HCT116 (cell line): ENCODE measurements at regions not wholly inside any gene's neighbourhood (a gene's known extent, or its start where the extent isn't known, plus 50 kb on each side); places are given as distances from the start of the nearest gene placed in this dataset.

Experiments used
- POLR2A ChIP-seq: IDR thresholded peaks from 2 replicates; pipeline ENCODE4 v1.7.0; 2011; ENCODE audit warnings: borderline replicate concordance; ENCODE audit not compliant: insufficient read depth, insufficient read length; ENCODE audit errors: extremely low read depth
- TF ChIP-seq, protein P1 (sequence below), 3 experiments: fragments of 200-600 bp in 1 of 3; sonication (generic) in 1 of 3; IDR thresholded peaks in 2 of 3; conservative IDR thresholded peaks in 1 of 3; 2 replicates each; pipeline ENCODE4 v1.5.1; 2012 to 2017; ENCODE audit warnings: low read depth in 2 of 3, low read length in 2 of 3, antibody characterized with exemption in 1 of 3, borderline replicate concordance in 1 of 3, control low read depth in 1 of 3, mild to moderate bottlenecking in 1 of 3, mixed read lengths in 1 of 3, mixed run types in 1 of 3, moderate library complexity in 1 of 3; ENCODE audit not compliant: insufficient read depth in 1 of 3

DNA sequence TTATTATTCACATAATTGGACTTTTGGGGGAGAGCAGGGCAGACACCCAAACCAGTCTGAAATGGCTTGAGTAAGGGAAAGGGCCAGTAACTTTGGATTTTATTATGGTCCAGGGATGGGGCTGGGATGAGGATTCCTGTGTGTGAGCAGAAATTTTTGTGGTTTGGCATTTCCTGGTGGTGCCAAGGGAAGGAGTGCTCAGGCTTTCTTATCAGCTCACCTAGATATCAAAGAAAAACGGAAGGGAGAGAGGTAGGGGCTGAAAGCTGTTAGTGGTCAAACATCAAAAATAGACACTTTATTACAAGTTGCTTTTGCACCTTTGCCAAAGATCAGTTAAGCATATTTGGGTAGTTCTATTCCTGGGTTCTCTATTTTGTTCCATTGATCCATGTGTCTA, 128.5 kb upstream of the DIPK2B start:
- TF ChIP-seq, protein P1, sequence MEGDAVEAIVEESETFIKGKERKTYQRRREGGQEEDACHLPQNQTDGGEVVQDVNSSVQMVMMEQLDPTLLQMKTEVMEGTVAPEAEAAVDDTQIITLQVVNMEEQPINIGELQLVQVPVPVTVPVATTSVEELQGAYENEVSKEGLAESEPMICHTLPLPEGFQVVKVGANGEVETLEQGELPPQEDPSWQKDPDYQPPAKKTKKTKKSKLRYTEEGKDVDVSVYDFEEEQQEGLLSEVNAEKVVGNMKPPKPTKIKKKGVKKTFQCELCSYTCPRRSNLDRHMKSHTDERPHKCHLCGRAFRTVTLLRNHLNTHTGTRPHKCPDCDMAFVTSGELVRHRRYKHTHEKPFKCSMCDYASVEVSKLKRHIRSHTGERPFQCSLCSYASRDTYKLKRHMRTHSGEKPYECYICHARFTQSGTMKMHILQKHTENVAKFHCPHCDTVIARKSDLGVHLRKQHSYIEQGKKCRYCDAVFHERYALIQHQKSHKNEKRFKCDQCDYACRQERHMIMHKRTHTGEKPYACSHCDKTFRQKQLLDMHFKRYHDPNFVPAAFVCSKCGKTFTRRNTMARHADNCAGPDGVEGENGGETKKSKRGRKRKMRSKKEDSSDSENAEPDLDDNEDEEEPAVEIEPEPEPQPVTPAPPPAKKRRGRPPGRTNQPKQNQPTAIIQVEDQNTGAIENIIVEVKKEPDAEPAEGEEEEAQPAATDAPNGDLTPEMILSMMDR (IDR thresholded peaks at IDR 0.05 in 2 of 3, conservative IDR thresholded peaks at IDR 0.05 in 1 of 3; ENCODE audit: borderline replicate concordance in 1 of 3, insufficient read depth in 1 of 3, low read depth in 2 of 3, low read length in 2 of 3) = no peak
- no peak for TF ChIP-seq POLR2A
